ENCODE measurements at regions not wholly inside any gene's neighbourhood (a gene's known extent, or its start where the extent isn't known, plus 50 kb on each side); places are given as distances from the start of the nearest gene placed in this dataset.

GRCh38 chr15:94168250-94168649, 63.1 kb upstream of the MCTP2 start:
- TF ChIP-seq, protein P1, sequence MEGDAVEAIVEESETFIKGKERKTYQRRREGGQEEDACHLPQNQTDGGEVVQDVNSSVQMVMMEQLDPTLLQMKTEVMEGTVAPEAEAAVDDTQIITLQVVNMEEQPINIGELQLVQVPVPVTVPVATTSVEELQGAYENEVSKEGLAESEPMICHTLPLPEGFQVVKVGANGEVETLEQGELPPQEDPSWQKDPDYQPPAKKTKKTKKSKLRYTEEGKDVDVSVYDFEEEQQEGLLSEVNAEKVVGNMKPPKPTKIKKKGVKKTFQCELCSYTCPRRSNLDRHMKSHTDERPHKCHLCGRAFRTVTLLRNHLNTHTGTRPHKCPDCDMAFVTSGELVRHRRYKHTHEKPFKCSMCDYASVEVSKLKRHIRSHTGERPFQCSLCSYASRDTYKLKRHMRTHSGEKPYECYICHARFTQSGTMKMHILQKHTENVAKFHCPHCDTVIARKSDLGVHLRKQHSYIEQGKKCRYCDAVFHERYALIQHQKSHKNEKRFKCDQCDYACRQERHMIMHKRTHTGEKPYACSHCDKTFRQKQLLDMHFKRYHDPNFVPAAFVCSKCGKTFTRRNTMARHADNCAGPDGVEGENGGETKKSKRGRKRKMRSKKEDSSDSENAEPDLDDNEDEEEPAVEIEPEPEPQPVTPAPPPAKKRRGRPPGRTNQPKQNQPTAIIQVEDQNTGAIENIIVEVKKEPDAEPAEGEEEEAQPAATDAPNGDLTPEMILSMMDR (IDR thresholded peaks at IDR 0.05; ENCODE audit: poor library complexity) = peak; percentile 13
- TF ChIP-seq EZH2phosphoT487 (IDR thresholded peaks at IDR 0.05; ENCODE audit: low read depth, severe bottlenecking, unreplicated experiment) (no peak), EZH2 (IDR thresholded peaks at IDR 0.05; ENCODE audit: borderline replicate concordance) (no peak)

All from hepatocyte (in vitro differentiated cells).